Hepatocyte (in vitro differentiated cells): ENCODE measurements at regions not wholly inside any gene's neighbourhood (a gene's known extent, or its start where the extent isn't known, plus 50 kb on each side); places are given as distances from the start of the nearest gene placed in this dataset.

Experiments used
- DNase-seq: peaks from one replicate; pipeline ENCODE4 v3.0.0-alpha.2; 2016; ENCODE audit warnings: low spot score
- H2AFZ ChIP-seq: fragments of 200-600 bp; sonication (generic); 2 replicates; pipeline ENCODE4 v1.6.0; 2016; ENCODE audit warnings: antibody characterized with exemption, mild to moderate bottlenecking
- H3K27ac ChIP-seq: fragments of 200-600 bp; sonication (generic); 2 replicates; pipeline ENCODE4 v1.5.1; 2016; ENCODE audit warnings: mild to moderate bottlenecking
- H3K27me3 ChIP-seq: fragments of 200-600 bp; sonication (generic); 2 replicates; pipeline ENCODE4 v1.6.1; 2016
- H3K36me3 ChIP-seq: fragments of 200-600 bp; sonication (generic); replicated peaks from 2 replicates; pipeline ENCODE4 v1.5.1; 2016; ENCODE audit warnings: low read depth; ENCODE audit not compliant: insufficient read depth
- H3K4me1 ChIP-seq: fragments of 200-600 bp; sonication (generic); 2 replicates; pipeline ENCODE4 v1.5.1; 2016; ENCODE audit warnings: mild to moderate bottlenecking, moderate library complexity; ENCODE audit not compliant: insufficient read depth
- H3K4me2 ChIP-seq: fragments of 200-600 bp; sonication (generic); 2 replicates; pipeline ENCODE4 v1.6.0; 2016
- H3K4me3 ChIP-seq: fragments of 200-600 bp; sonication (generic); 2 replicates; pipeline ENCODE4 v1.5.1; 2016; ENCODE audit warnings: mild to moderate bottlenecking
- H3K79me2 ChIP-seq: fragments of 200-600 bp; sonication (generic); 2 replicates; pipeline ENCODE4 v1.6.0; 2017; ENCODE audit warnings: mild to moderate bottlenecking
- H3K9me2 ChIP-seq: fragments of 200-600 bp; sonication (generic); replicated peaks from 2 replicates; pipeline ENCODE4 v1.6.0; 2017; ENCODE audit warnings: mild to moderate bottlenecking; ENCODE audit not compliant: insufficient read depth
- H3K9me3 ChIP-seq: fragments of 200-600 bp; sonication (generic); 2 replicates; pipeline ENCODE4 v1.5.1; 2016; ENCODE audit warnings: low read depth, mild to moderate bottlenecking
- H4K20me1 ChIP-seq: fragments of 200-600 bp; sonication (generic); 2 replicates; pipeline ENCODE4 v1.6.0; 2016; ENCODE audit warnings: mild to moderate bottlenecking; ENCODE audit not compliant: insufficient read depth, poor library complexity, severe bottlenecking
- EZH2 ChIP-seq: fragments of 200-600 bp; sonication (generic); IDR thresholded peaks from 2 replicates; pipeline ENCODE4 v1.6.1; 2016; ENCODE audit warnings: antibody characterized with exemption, mild to moderate bottlenecking, borderline replicate concordance
- EZH2phosphoT487 ChIP-seq: fragments of 200-600 bp; sonication (generic); IDR thresholded peaks from one replicate; pipeline ENCODE4 v1.6.1; 2018; ENCODE audit warnings: antibody characterized with exemption, mild to moderate bottlenecking, low read depth, moderate library complexity; ENCODE audit not compliant: unreplicated experiment, severe bottlenecking
- WGBS: methylation state at CpG from one replicate; pipeline ENCODE4 v1.1.6; 2016; ENCODE audit warnings: low lambda C conversion rate; ENCODE audit errors: missing lambda C conversion rate; 5-methylcytosine and 5-hydroxymethylcytosine counted together
- TF ChIP-seq, protein P1 (sequence below): fragments of 200-600 bp; sonication (generic); IDR thresholded peaks from 2 replicates; pipeline ENCODE4 v1.5.1; 2016; ENCODE audit warnings: antibody characterized with exemption, mild to moderate bottlenecking; ENCODE audit not compliant: poor library complexity

DNA sequence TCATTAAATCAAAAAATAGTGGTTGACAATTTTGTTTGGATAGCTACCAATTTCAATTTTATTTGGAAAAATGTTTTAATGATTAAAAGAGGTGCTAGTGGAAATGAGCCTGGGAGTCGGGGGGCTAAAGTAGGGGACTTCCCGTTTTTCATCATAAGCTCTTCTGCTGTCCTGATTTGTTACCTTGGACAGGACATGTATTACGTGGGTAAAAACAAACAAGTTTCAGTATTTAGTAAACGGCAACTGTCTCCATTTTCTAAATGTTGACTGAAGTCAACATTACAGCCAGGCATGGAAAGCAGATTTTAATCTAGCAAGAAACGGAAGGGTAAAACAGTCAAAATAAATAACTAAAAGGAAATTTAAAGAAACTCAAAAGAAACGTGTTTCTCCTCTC is 212.3 kb upstream of the GRAMD2B start:
- no peaks in the 10 kb centered on the region for H3K4me1 ChIP-seq
- H3K79me2 ChIP-seq = no peaks in the 10 kb centered on the region
- H3K27ac ChIP-seq = no peak overlapping the region
- H3K9me3 ChIP-seq = no peaks in the 10 kb centered on the region
- H4K20me1 ChIP-seq = no peaks in the 10 kb centered on the region
- DNase-seq = no peak
- 82% methylated on average over 6 of the region's 6 CpGs for WGBS
- no peak overlapping the region for H3K4me2 ChIP-seq
- no peak overlapping the region for H2AFZ ChIP-seq
- H3K4me3 ChIP-seq = no peak overlapping the region
- TF ChIP-seq EZH2phosphoT487 = no peak
- no peak for TF ChIP-seq EZH2
- TF ChIP-seq, protein P1, sequence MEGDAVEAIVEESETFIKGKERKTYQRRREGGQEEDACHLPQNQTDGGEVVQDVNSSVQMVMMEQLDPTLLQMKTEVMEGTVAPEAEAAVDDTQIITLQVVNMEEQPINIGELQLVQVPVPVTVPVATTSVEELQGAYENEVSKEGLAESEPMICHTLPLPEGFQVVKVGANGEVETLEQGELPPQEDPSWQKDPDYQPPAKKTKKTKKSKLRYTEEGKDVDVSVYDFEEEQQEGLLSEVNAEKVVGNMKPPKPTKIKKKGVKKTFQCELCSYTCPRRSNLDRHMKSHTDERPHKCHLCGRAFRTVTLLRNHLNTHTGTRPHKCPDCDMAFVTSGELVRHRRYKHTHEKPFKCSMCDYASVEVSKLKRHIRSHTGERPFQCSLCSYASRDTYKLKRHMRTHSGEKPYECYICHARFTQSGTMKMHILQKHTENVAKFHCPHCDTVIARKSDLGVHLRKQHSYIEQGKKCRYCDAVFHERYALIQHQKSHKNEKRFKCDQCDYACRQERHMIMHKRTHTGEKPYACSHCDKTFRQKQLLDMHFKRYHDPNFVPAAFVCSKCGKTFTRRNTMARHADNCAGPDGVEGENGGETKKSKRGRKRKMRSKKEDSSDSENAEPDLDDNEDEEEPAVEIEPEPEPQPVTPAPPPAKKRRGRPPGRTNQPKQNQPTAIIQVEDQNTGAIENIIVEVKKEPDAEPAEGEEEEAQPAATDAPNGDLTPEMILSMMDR = no peak
- H3K27me3 ChIP-seq = no peaks in the 10 kb centered on the region
- no peaks in the 10 kb centered on the region for H3K9me2 ChIP-seq
- no peaks in the 10 kb centered on the region for H3K36me3 ChIP-seq

DNA sequence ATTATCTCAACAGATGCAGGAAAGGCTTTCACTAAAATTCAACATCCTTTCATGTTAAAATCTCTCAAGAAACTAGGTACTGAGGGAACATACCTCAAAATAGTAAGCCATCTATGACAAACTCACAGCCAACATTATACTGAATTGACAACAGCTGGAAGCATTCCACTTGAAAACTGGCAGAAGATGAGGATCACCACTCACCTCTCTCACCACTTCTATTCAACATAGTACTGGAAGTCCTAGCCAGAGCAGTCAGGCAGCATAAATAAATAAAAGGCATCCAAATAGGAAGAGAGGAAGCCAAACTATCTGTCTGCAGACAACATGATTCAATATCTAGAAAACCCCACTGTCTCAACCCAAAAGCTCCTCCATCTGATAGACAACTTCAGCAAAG is 203.6 kb upstream of the GRAMD2B start:
- Histone ChIP-seq H3K9me2 (no peaks in the 10 kb centered on the region), H3K4me3 (no peak overlapping the region), H3K4me1 (no peaks in the 10 kb centered on the region), H3K27ac (no peak overlapping the region), H3K4me2 (no peak overlapping the region), H3K79me2 (no peaks in the 10 kb centered on the region), H2AFZ (no peak overlapping the region), H3K36me3 (no peaks in the 10 kb centered on the region), H4K20me1 (no peaks in the 10 kb centered on the region), H3K9me3 (no peaks in the 10 kb centered on the region), H3K27me3 (no peaks in the 10 kb centered on the region)
- DNase-seq = no peak
- no peak for TF ChIP-seq EZH2
- TF ChIP-seq, protein P1 = no peak
- no peak for TF ChIP-seq EZH2phosphoT487

DNA sequence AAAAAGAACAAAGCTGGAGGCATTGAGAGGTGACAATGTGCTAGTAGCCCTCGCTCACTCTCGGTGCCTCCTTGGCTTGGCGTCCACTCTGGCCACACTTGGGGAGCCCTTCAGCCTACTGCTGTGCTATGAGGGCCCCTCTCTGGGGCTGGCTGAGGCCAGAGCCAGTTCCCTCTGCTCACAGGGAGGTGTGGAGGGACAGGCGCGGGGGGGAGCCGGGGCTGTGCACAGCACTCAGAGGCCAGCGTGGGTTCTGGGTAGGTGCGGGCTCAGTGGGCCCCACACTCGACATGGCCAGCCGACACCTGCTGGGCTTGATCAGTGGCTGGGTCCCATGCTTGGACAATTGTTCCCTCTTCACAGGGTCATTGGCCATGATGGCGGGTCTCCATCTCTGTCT is 202.5 kb upstream of the GRAMD2B start:
- 88% methylated on average over 11 of the region's 11 CpGs for WGBS

More for the DNA sequence above, 202.5 kb upstream of the GRAMD2B start:
- no peak for TF ChIP-seq EZH2phosphoT487
- TF ChIP-seq EZH2 = no peak
- TF ChIP-seq, protein P1 = no peak
- Histone ChIP-seq H3K27ac (no peak overlapping the region), H2AFZ (no peak overlapping the region), H3K4me2 (no peak overlapping the region), H3K4me3 (no peak overlapping the region), H3K9me2 (no peaks in the 10 kb centered on the region), H3K36me3 (no peaks in the 10 kb centered on the region), H3K9me3 (no peaks in the 10 kb centered on the region), H3K79me2 (no peaks in the 10 kb centered on the region), H4K20me1 (no peaks in the 10 kb centered on the region), H3K4me1 (no peaks in the 10 kb centered on the region), H3K27me3 (no peaks in the 10 kb centered on the region)
- DNase-seq = no peak
